NCI-H526 (cell line): ENCODE measurements at regions not wholly inside any gene's neighbourhood (a gene's known extent, or its start where the extent isn't known, plus 50 kb on each side); places are given as distances from the start of the nearest gene placed in this dataset.

Experiments
- DNase-seq, 2 experiments: peaks; one replicate each; lab custom pipeline; 2025; lab: John Stamatoyannopoulos, UW

DNA sequence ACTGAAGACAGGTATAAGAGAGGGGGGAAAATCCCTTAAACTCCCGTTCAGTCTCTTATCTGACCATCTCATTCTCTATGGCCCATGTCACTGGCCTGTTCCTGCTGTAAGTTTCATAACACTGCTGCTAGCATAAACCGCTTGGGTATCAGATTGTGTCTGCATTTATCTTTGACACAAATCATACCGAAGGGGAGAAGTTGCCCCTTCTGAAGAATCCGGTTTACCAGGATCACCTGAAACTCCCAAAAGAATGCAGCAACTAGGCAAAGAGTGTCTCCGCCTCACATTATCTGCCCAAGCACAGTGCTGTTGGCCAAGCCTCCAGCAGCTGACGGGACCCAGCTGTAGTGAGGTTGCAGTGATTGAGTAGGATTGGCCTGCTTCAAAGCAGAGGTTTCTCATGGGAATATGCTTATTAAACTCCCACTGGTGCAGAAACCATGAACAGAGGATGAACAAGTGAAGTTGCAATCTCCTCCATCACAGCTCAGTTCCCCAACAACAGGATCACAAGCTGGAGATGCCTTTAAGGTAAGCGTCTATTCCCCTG lies 71.3 kb upstream of the PUDP start:
- no peak for DNase-seq

- no peak for DNase-seq
Observed at GRCh38 chrX:7218321-7219152, 70.6 kb upstream of the PUDP start.

GRCh38 chrX:7216981-7217587 lies 69.1 kb upstream of the PUDP start:
- no peak for DNase-seq

GRCh38 chrX:7215842-7216241 lies 67.9 kb upstream of the PUDP start:
- DNase-seq, result no peak

- no peak for DNase-seq
Observed at GRCh38 chrX:7214251-7214650, 66.3 kb upstream of the PUDP start.

GRCh38 chrX:7205037-7205577 lies 57.2 kb upstream of the PUDP start:
- no peak for DNase-seq

- DNase-seq, result no peak
Observed at GRCh38 chrX:7204619-7205018, 56.7 kb upstream of the PUDP start.

DNA sequence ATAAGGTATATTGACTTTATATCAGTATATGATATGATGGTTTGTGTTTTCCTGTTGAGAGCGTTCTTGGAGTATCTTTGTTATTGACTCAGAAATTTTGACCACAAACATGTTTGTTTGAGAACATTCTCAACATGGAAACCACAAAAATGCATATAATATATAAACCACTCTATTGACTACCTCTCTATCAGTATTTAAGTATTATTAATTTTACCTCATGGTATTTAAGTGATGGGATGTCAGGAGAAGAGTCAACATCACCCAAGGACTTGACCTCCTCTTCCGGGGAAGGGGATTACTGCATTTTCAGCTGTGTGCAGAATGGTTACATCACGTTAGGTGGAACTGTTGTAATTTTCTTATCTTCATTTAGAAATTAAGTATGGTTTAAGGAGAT lies 54.3 kb upstream of the PUDP start:
- no peak for DNase-seq

- no peak for DNase-seq
Observed at GRCh38 chrX:7201496-7201895, 53.5 kb upstream of the PUDP start.

DNA sequence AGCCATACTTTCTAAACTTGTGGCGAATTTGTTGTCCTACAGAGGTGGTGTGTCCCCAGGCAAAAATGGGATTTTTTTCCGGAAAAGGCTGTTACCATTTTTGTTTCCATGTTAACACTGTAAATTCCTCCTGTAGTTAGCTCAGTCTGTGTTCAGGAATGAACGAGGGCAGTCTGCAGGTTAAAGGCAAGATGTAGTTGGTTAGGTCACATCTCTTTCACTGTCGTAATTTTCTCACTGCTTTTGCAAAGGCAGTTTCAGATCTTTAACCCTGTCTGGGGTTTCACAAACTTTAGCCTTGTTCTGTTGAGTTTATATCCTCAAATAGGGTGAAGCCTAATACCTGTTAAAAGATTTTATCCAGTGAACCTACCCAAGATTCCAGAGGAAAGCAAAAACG lies 50.5 kb upstream of the PUDP start:
- no peak for DNase-seq
